ENCODE measurements at regions not wholly inside any gene's neighbourhood (a gene's known extent, or its start where the extent isn't known, plus 50 kb on each side); places are given as distances from the start of the nearest gene placed in this dataset.

DNA sequence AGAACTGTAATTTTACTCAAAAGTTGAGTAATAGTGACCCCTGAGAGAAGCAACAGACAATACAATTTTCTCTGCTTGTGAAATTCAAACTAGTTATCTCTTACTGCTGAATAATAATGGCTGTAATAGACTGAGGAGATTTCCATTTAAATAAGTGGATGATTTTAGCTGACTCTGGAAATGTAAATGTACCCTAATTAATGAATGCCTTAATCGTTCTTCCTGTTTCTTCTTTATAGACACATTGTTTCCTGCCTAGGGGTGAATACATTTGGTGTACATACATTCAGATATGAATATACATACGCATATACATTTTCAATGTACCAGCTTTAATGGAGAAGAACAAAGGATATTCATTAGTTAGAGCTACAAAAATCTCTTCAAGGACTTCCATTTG lies 611.9 kb downstream of the TFAP2B start:
- Histone ChIP-seq H3K27ac (no peak overlapping the region), H3K36me3 (no peaks in the 10 kb centered on the region), H3K27me3 (no peaks in the 10 kb centered on the region), H3K4me3 (no peak overlapping the region), H3K9me3 (no peaks in the 10 kb centered on the region), H3K4me1 (no peaks in the 10 kb centered on the region)
- TF ChIP-seq POLR2AphosphoS5 (IDR thresholded peaks at IDR 0.05) = no peak
- TF ChIP-seq POLR2A (IDR thresholded peaks at IDR 0.05) = no peak
- DNase-seq (ENCODE audit: low spot score in 2 of 2) = no peak
- WGBS = 63% methylated on average over 2 of the region's 2 CpGs

- Histone ChIP-seq H3K36me3 (no peaks in the 10 kb centered on the region), H3K4me1 (no peaks in the 10 kb centered on the region), H3K9me3 (no peaks in the 10 kb centered on the region), H3K27me3 (no peaks in the 10 kb centered on the region), H3K27ac (no peak overlapping the region), H3K4me3 (no peak overlapping the region)
- 80% methylated on average over 3 of the region's 3 CpGs for WGBS
- DNase-seq (ENCODE audit: low spot score in 2 of 2) = no peak
- no peak for TF ChIP-seq POLR2AphosphoS5 (IDR thresholded peaks at IDR 0.05)
These were observed 613.8 kb downstream of the TFAP2B start for GRCh38 chr6:51432481-51432880.

DNA sequence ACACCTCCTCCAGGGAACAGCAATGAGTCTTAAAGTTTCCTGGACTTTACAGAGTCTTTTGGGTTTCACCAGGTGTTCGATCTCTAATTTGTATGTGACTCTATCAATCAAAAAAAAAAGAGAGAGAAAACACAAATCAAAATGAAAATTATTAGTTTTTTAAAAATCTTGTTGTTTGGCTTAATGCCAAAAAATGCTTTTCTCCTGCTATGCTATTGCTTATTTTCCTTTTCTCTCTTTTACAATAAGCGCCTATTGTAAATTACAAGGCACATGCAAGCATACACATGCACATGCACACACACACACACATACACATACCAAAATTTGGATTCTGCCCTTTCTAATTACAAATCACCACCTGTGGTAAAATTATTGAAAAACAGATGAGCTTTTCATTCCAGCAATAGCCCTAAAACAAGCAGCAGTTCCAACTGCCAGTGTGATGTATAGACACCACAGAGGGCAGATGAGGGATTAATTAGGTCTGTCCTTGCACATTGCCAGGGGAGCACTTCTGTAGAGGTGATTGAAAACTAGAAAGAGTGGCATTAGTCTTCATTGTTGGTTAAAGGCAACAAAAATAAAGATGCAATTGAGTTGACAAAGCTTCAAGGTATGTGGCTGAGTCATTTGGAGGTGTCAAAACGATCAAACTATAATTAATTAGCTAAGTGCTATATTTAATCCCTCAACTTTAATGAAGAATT lies 631.7 kb downstream of the TFAP2B start:
- H3K36me3 ChIP-seq = no peaks in the 10 kb centered on the region
- no peaks in the 10 kb centered on the region for H3K27me3 ChIP-seq
- H3K27ac ChIP-seq = no peak overlapping the region
- no peaks in the 10 kb centered on the region for H3K9me3 ChIP-seq
- 56% methylated on average over 3 of the region's 3 CpGs for WGBS
- no peaks in the 10 kb centered on the region for H3K4me1 ChIP-seq
- no peak overlapping the region for H3K4me3 ChIP-seq
- no peak for DNase-seq (ENCODE audit: low spot score in 2 of 2)
- TF ChIP-seq POLR2AphosphoS5 (IDR thresholded peaks at IDR 0.05) (no peak), EP300 (IDR thresholded peaks at IDR 0.05) (no peak), POLR2A (IDR thresholded peaks at IDR 0.05) (no peak)
- TF ChIP-seq, protein P1, sequence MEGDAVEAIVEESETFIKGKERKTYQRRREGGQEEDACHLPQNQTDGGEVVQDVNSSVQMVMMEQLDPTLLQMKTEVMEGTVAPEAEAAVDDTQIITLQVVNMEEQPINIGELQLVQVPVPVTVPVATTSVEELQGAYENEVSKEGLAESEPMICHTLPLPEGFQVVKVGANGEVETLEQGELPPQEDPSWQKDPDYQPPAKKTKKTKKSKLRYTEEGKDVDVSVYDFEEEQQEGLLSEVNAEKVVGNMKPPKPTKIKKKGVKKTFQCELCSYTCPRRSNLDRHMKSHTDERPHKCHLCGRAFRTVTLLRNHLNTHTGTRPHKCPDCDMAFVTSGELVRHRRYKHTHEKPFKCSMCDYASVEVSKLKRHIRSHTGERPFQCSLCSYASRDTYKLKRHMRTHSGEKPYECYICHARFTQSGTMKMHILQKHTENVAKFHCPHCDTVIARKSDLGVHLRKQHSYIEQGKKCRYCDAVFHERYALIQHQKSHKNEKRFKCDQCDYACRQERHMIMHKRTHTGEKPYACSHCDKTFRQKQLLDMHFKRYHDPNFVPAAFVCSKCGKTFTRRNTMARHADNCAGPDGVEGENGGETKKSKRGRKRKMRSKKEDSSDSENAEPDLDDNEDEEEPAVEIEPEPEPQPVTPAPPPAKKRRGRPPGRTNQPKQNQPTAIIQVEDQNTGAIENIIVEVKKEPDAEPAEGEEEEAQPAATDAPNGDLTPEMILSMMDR (IDR thresholded peaks at IDR 0.05) = no peak

DNA sequence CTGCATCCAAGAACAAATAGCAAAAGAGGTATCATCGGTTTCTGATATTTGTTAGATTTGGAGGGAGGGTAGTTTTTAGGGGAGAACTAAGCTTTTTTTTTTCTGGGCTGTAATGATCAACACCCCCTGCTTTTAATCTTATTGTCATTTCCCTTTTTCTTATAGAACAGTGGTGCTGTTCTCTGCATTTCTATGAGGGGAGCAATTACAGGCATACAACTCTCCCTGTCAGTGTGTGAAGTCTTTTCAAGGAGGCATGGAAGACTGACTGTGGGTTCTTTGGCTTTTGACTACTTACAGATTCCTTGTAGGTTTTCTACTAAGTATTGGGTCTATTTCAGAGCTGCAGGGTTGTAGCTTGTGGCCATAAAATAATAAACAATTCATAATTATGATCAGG lies 632.3 kb downstream of the TFAP2B start:
- WGBS = 67% methylated on average over 1 of the region's 1 CpG

DNA sequence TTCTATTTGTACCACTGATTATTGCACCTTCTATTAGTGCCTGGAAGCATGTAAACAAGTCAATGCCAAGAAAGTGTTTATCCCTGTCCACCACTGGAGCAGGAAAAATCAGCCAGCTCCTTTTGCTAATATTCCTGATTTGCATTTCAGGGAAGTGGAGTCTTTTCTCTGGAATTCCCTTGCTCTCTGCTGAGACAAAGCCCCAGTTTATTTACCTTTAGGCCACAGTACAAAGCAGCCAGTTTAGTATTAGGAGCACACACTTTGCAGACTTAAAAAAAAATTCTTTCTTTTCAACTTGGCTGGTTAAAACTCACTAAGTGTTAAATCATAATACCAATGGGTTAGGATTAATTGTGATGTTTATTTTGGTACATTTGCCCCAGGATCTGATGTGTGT lies 631.1 kb downstream of the PKHD1 start:
- no peak overlapping the region for H3K27ac ChIP-seq
- no peaks in the 10 kb centered on the region for H3K4me1 ChIP-seq
- no peak overlapping the region for H3K4me3 ChIP-seq
- no peak for DNase-seq (ENCODE audit: low spot score in 2 of 2)
- H3K27me3 ChIP-seq = no peaks in the 10 kb centered on the region
- no peaks in the 10 kb centered on the region for H3K36me3 ChIP-seq
- TF ChIP-seq EP300 (IDR thresholded peaks at IDR 0.05) (no peak), POLR2A (IDR thresholded peaks at IDR 0.05) (no peak), POLR2AphosphoS5 (IDR thresholded peaks at IDR 0.05) (no peak)
- TF ChIP-seq, protein P1 (IDR thresholded peaks at IDR 0.05) = no peak
- no peaks in the 10 kb centered on the region for H3K9me3 ChIP-seq

More for the DNA sequence above, 632.3 kb downstream of the TFAP2B start:
- Histone ChIP-seq H3K9me3 (no peaks in the 10 kb centered on the region), H3K36me3 (no peaks in the 10 kb centered on the region), H3K27ac (no peak overlapping the region), H3K4me1 (no peaks in the 10 kb centered on the region), H3K4me3 (no peak overlapping the region), H3K27me3 (no peaks in the 10 kb centered on the region)
- no peak for DNase-seq (ENCODE audit: low spot score in 2 of 2)
- no peak for TF ChIP-seq EP300 (IDR thresholded peaks at IDR 0.05)
- no peak for TF ChIP-seq POLR2A (IDR thresholded peaks at IDR 0.05)
- TF ChIP-seq, protein P1 (IDR thresholded peaks at IDR 0.05) = no peak
- TF ChIP-seq POLR2AphosphoS5 (IDR thresholded peaks at IDR 0.05) = no peak

GRCh38 chr6:51459958-51460357 lies 627.5 kb downstream of the PKHD1 start:
- Histone ChIP-seq H3K4me3 (no peak overlapping the region), H3K9me3 (no peaks in the 10 kb centered on the region), H3K27ac (no peak overlapping the region), H3K4me1 (no peaks in the 10 kb centered on the region), H3K27me3 (no peaks in the 10 kb centered on the region), H3K36me3 (no peaks in the 10 kb centered on the region)
- DNase-seq (ENCODE audit: low spot score in 2 of 2) = no peak
- no peak for TF ChIP-seq EP300 (IDR thresholded peaks at IDR 0.05)
- no peak for TF ChIP-seq POLR2A (IDR thresholded peaks at IDR 0.05)
- no peak for TF ChIP-seq POLR2AphosphoS5 (IDR thresholded peaks at IDR 0.05)
- TF ChIP-seq, protein P1 (IDR thresholded peaks at IDR 0.05) = no peak
- 38% methylated on average over 2 of the region's 2 CpGs for WGBS

Data from suprapubic skin (tissue), 4 donors.